H9 (cell line): ENCODE measurements at regions not wholly inside any gene's neighbourhood (a gene's known extent, or its start where the extent isn't known, plus 50 kb on each side); places are given as distances from the start of the nearest gene placed in this dataset.

ENCODE experiments used
- DNase-seq: peaks from one replicate; pipeline ENCODE4 v3.0.0-alpha.2; 2017
- H2AFZ ChIP-seq: one replicate; pipeline ENCODE4 v1.6.1; 2013; ENCODE audit warnings: mild to moderate bottlenecking, low read length, control low read depth, moderate library complexity
- H2AK5ac ChIP-seq: 2 replicates; pipeline ENCODE4 v1.6.1; 2013; ENCODE audit warnings: low read length, control low read depth, mixed read lengths; ENCODE audit not compliant: insufficient read length
- H2BK120ac ChIP-seq: one replicate; pipeline ENCODE4 v1.6.1; 2013; ENCODE audit warnings: low read depth, mild to moderate bottlenecking, low read length, control low read depth, inconsistent platforms; ENCODE audit not compliant: poor library complexity, severe bottlenecking
- H2BK12ac ChIP-seq: 2 replicates; pipeline ENCODE4 v1.6.1; 2013; ENCODE audit warnings: low read length, control low read depth, mixed read lengths, low read depth; ENCODE audit not compliant: insufficient read length
- H2BK15ac ChIP-seq: 2 replicates; pipeline ENCODE4 v1.6.1; 2013; ENCODE audit warnings: low read depth, low read length, control low read depth
- H2BK20ac ChIP-seq: one replicate; pipeline ENCODE4 v1.6.1; 2013; ENCODE audit warnings: low read depth, mild to moderate bottlenecking, low read length, control low read depth, inconsistent platforms; ENCODE audit not compliant: poor library complexity, severe bottlenecking
- H2BK5ac ChIP-seq: 2 replicates; pipeline ENCODE4 v1.6.1; 2013; ENCODE audit warnings: low read length, control low read depth, mixed read lengths; ENCODE audit not compliant: insufficient read length
- H3K14ac ChIP-seq: 2 replicates; pipeline ENCODE4 v1.6.1; 2013; ENCODE audit warnings: low read length, control low read depth; ENCODE audit not compliant: insufficient read depth
- H3K18ac ChIP-seq: 2 replicates; pipeline ENCODE4 v1.6.1; 2013; ENCODE audit warnings: low read depth, mild to moderate bottlenecking, mixed read lengths, low read length, control low read depth; ENCODE audit not compliant: insufficient read length
- H3K23ac ChIP-seq: 2 replicates; pipeline ENCODE4 v1.6.1; 2013; ENCODE audit warnings: low read length, control low read depth, mixed read lengths, low read depth; ENCODE audit not compliant: insufficient read length
- H3K23me2 ChIP-seq: 2 replicates; pipeline ENCODE4 v1.6.1; 2013; ENCODE audit warnings: low read depth, mild to moderate bottlenecking, mixed read lengths, low read length, control low read depth; ENCODE audit not compliant: insufficient read length, poor library complexity, severe bottlenecking
- H3K27ac ChIP-seq: 2 replicates; pipeline ENCODE4 v1.5.1; 2013; ENCODE audit warnings: low read length, control low read depth, mixed read lengths, low read depth; ENCODE audit not compliant: insufficient read length
- H3K27me3 ChIP-seq: 2 replicates; pipeline ENCODE4 v1.6.1; 2013; ENCODE audit warnings: low read length, control low read depth, inconsistent platforms; ENCODE audit not compliant: insufficient read depth
- H3K4ac ChIP-seq: 2 replicates; pipeline ENCODE4 v1.6.1; 2013; ENCODE audit warnings: low read depth, mild to moderate bottlenecking, control low read depth, inconsistent platforms, low read length, moderate library complexity
- H3K4me1 ChIP-seq: 2 replicates; pipeline ENCODE4 v1.6.1; 2013; ENCODE audit warnings: low read length, control low read depth, inconsistent platforms; ENCODE audit not compliant: insufficient read depth
- H3K4me2 ChIP-seq: 2 replicates; pipeline ENCODE4 v1.6.1; 2013; ENCODE audit warnings: low read length, control low read depth, mixed read lengths; ENCODE audit not compliant: insufficient read length, insufficient read depth
- H3K56ac ChIP-seq: 2 replicates; pipeline ENCODE4 v1.6.1; 2013; ENCODE audit warnings: low read depth, mild to moderate bottlenecking, mixed read lengths, low read length, control low read depth; ENCODE audit not compliant: insufficient read length
- H3K79me1 ChIP-seq: 2 replicates; pipeline ENCODE4 v1.6.1; 2013; ENCODE audit warnings: low read depth, mild to moderate bottlenecking, moderate library complexity, low read length, control low read depth, inconsistent platforms; ENCODE audit not compliant: insufficient read depth, poor library complexity, severe bottlenecking
- H3K79me2 ChIP-seq: 2 replicates; pipeline ENCODE4 v1.6.1; 2013; ENCODE audit warnings: low read length, control low read depth, inconsistent platforms; ENCODE audit not compliant: insufficient read depth
- H3K9ac ChIP-seq: 2 replicates; pipeline ENCODE4 v1.6.1; 2013; ENCODE audit warnings: low read length, control low read depth, mixed read lengths; ENCODE audit not compliant: insufficient read length; ENCODE audit errors: extremely low read depth
- H3K9me3 ChIP-seq: one replicate; pipeline ENCODE4 v1.6.1; 2013; ENCODE audit warnings: low read depth, low read length, inconsistent platforms; ENCODE audit not compliant: control insufficient read depth
- H3T11ph ChIP-seq: one replicate; pipeline ENCODE4 v1.6.1; 2013; ENCODE audit warnings: mild to moderate bottlenecking, low read length, control low read depth, inconsistent platforms
- H4K20me1 ChIP-seq: one replicate; pipeline ENCODE4 v1.6.1; 2013; ENCODE audit not compliant: control insufficient read depth, insufficient read length, insufficient read depth
- H4K5ac ChIP-seq: 2 replicates; pipeline ENCODE4 v1.6.1; 2013; ENCODE audit warnings: low read depth, mild to moderate bottlenecking, mixed read lengths, low read length, control low read depth; ENCODE audit not compliant: insufficient read length
- H4K8ac ChIP-seq: replicated peaks from 2 replicates; pipeline ENCODE4 v1.6.1; 2013; ENCODE audit warnings: low read length, control low read depth, mixed read lengths, low read depth; ENCODE audit not compliant: insufficient read length
- H4K91ac ChIP-seq: 2 replicates; pipeline ENCODE4 v1.6.1; 2013; ENCODE audit warnings: low read depth, mild to moderate bottlenecking, moderate library complexity, mixed read lengths, low read length, control low read depth; ENCODE audit not compliant: insufficient read length
- H3K27ac Mint-ChIP-seq, 3 experiments: 2 replicates in 2 of 3; 3 replicates in 1 of 3; pipeline ENCODE4 v1.8.0; 2020 to 2021; ENCODE audit warnings: mixed read lengths in 3 of 3, mild to moderate bottlenecking in 1 of 3, moderate library complexity in 1 of 3
- H3K27me3 Mint-ChIP-seq: 2 replicates; pipeline ENCODE4 v1.8.0; 2021; ENCODE audit warnings: low read depth, mild to moderate bottlenecking, moderate library complexity, mixed read lengths
- H3K36me3 Mint-ChIP-seq, 3 experiments: 2 replicates in 2 of 3; 3 replicates in 1 of 3; pipeline ENCODE4 v1.8.0; 2020 to 2021; ENCODE audit warnings: low read depth in 3 of 3, mixed read lengths in 3 of 3; ENCODE audit not compliant: insufficient read depth in 1 of 3
- H3K4me1 Mint-ChIP-seq, 2 experiments: 2 replicates each; pipeline ENCODE4 v1.8.0; 2020; ENCODE audit warnings: mixed read lengths in 2 of 2
- H3K4me3 Mint-ChIP-seq, 2 experiments: 2 replicates in 1 of 2; 3 replicates in 1 of 2; pipeline ENCODE4 v1.8.0; 2020 to 2021; ENCODE audit warnings: mild to moderate bottlenecking in 2 of 2, mixed read lengths in 2 of 2, moderate library complexity in 1 of 2
- H3K9me3 Mint-ChIP-seq, 2 experiments: 2 replicates in 1 of 2; 3 replicates in 1 of 2; pipeline ENCODE4 v1.8.0; 2020; ENCODE audit warnings: mild to moderate bottlenecking in 2 of 2, mixed read lengths in 2 of 2, moderate library complexity in 1 of 2
- CTCF ChIP-seq: fragments of 200-600 bp; sonication (generic); conservative IDR thresholded peaks from 3 replicates; pipeline ENCODE4 v1.8.0; 2021; ENCODE audit warnings: antibody characterized with exemption, mild to moderate bottlenecking

- H3K14ac ChIP-seq: no peak overlapping the region
- no peak overlapping the region for H2BK12ac ChIP-seq
- H2BK5ac ChIP-seq: no peak overlapping the region
- Mint-ChIP-seq H3K4me1 (0 out of 4 replicates have a peak, but pooled peaks cover 0 to 3% of the 10 kb centered on the region in 2 experiments), H3K9me3 (peaks cover 2 to 5% of the 10 kb centered on the region in 2 experiments; a peak in 3 of 5 replicates), H3K27me3 (no peaks in the 10 kb centered on the region), H3K4me3 (no peak overlapping the region), H3K36me3 (peaks cover 0 to 4% (median 0%) of the 10 kb centered on the region in 3 experiments; a peak in 1 of 7 replicates), H3K27ac (no peak overlapping the region)
- H2BK120ac ChIP-seq: no peak overlapping the region
- H3K27ac ChIP-seq: no peak overlapping the region
- H2BK20ac ChIP-seq: no peak overlapping the region
- no peak overlapping the region for H4K91ac ChIP-seq
- H4K20me1 ChIP-seq: no peaks in the 10 kb centered on the region
- H3K23ac ChIP-seq: no peak overlapping the region
- no peak overlapping the region for H3K4me2 ChIP-seq
- DNase-seq: no peak
- no peak overlapping the region for H2AK5ac ChIP-seq
- no peak overlapping the region for H3K56ac ChIP-seq
- no peaks in the 10 kb centered on the region for H3K27me3 ChIP-seq
- H2BK15ac ChIP-seq: no peak overlapping the region
- H4K8ac ChIP-seq: no peak overlapping the region
- H3K79me1 ChIP-seq: no peaks in the 10 kb centered on the region
- no peak overlapping the region for H3K9ac ChIP-seq
- H3K4me1 ChIP-seq: no peaks in the 10 kb centered on the region
- H3K79me2 ChIP-seq: no peaks in the 10 kb centered on the region
- no peak overlapping the region for H3K18ac ChIP-seq
- H2AFZ ChIP-seq: no peak overlapping the region
- TF ChIP-seq CTCF: no peak
- no peaks in the 10 kb centered on the region for H3K23me2 ChIP-seq
- no peak overlapping the region for H3T11ph ChIP-seq
- no peak overlapping the region for H3K4ac ChIP-seq
- no peak overlapping the region for H4K5ac ChIP-seq
- no peaks in the 10 kb centered on the region for H3K9me3 ChIP-seq
These were observed 72.2 kb upstream of the RBPJ start for GRCh38 chr4:26248647-26249046.
